Neural progenitor cell (in vitro differentiated cells): ENCODE measurements at regions not wholly inside any gene's neighbourhood (a gene's known extent, or its start where the extent isn't known, plus 50 kb on each side); places are given as distances from the start of the nearest gene placed in this dataset.

Source experiments
- CTCF ChIP-seq: fragments of 200-600 bp; sonication (generic); IDR thresholded peaks from 2 replicates; pipeline ENCODE4 v1.5.1; 2017; ENCODE audit warnings: antibody characterized with exemption, mild to moderate bottlenecking
- EZH2 ChIP-seq: fragments of 200-600 bp; sonication (generic); IDR thresholded peaks from 2 replicates; pipeline ENCODE4 v1.6.1; 2017; ENCODE audit warnings: antibody characterized with exemption, mild to moderate bottlenecking, moderate library complexity

- TF ChIP-seq CTCF (no peak), EZH2 (no peak)
Measured at GRCh38 chr3:110027446-110028080, 690.2 kb upstream of the DPPA4 start.
